A549 (cell line): ENCODE measurements at regions not wholly inside any gene's neighbourhood (a gene's known extent, or its start where the extent isn't known, plus 50 kb on each side); places are given as distances from the start of the nearest gene placed in this dataset.

Source experiments
- ATAC-seq, 2 experiments: fragments of 200-7000 bp in 1 of 2; fragments of >200 bp in 1 of 2; cut with Nextera tagmentation in 1 of 2; cut with Tn5 transposase in 1 of 2; 3 replicates each; pipeline versions ENCODE4 v1.8.0 to v1.9.1; 2018 to 2020; ENCODE audit warnings: mild to moderate bottlenecking in 1 of 2, moderate library complexity in 1 of 2
- CTCF ChIA-PET: fragments of 300-600 bp; sonication (Branson Sonifier 250); formaldehyde crosslinking; extraction: SDS; loops from one replicate; lab custom pipeline; 2021; ENCODE audit warnings: antibody characterized with exemption, inconsistent platforms; lab: Yijun Ruan, JAX
- POLR2A ChIA-PET: fragments of 350-600 bp; formaldehyde crosslinking; extraction: SDS; loops from one replicate; lab custom pipeline; 2021; ENCODE audit warnings: antibody characterized with exemption, inconsistent platforms; lab: Yijun Ruan, JAX
- DNase-seq, 2 experiments: peaks; one replicate each; pipeline versions ENCODE4 v3.0.0 to v3.0.0-alpha.2; 2011 to 2016; ENCODE audit warnings: low read depth in 1 of 2, low spot score in 1 of 2
- FAIRE-seq: peaks from 2 replicates; lab custom pipeline; 2011; peaks lifted over from hg19 to GRCh38; lab: Jason Lieb, UNC
- H3K27ac ChIP-seq, 2 experiments: fragments of >200 bp; sonication (Bioruptor Twin); formaldehyde crosslinking; 3 replicates each; pipeline ENCODE4 v1.5.1; 2016 to 2017
- H3K4me1 ChIP-seq: fragments of >200 bp; sonication (Bioruptor Twin); formaldehyde crosslinking; 3 replicates; pipeline ENCODE4 v1.6.1; 2016
- H3K4me2 ChIP-seq: fragments of >200 bp; sonication (Bioruptor Twin); formaldehyde crosslinking; 3 replicates; pipeline ENCODE4 v1.6.1; 2016
- H3K4me3 ChIP-seq: fragments of >200 bp; sonication (Bioruptor Twin); formaldehyde crosslinking; 3 replicates; pipeline ENCODE4 v1.5.1; 2016
- H3K9me3 ChIP-seq: fragments of >200 bp; sonication (Bioruptor Twin); formaldehyde crosslinking; 3 replicates; pipeline ENCODE4 v1.6.1; 2016
- ATOH8 ChIP-seq: fragments of 250-450 bp; sonication (Bioruptor Pico); IDR thresholded peaks from 2 replicates; pipeline ENCODE4 v1.5.0; 2020; ENCODE audit warnings: low read depth, mild to moderate bottlenecking, moderate library complexity
- CBX8 ChIP-seq: fragments of 200-600 bp; sonication (generic); IDR thresholded peaks from 2 replicates; pipeline ENCODE4 v1.6.1; 2016
- CEBPB ChIP-seq, 2 experiments: fragments of >200 bp in 1 of 2; sonication (Bioruptor Twin) in 1 of 2; formaldehyde crosslinking in 1 of 2; IDR thresholded peaks; 2 replicates each; pipeline ENCODE4 v1.6.1; 2012 to 2016
- CHD2 ChIP-seq: fragments of 150-350 bp; IDR thresholded peaks from 2 replicates; pipeline ENCODE4 v1.6.1; 2014; ENCODE audit warnings: low read length; ENCODE audit not compliant: partially characterized antibody
- CHD4 ChIP-seq: fragments of 200-600 bp; sonication (generic); IDR thresholded peaks from 2 replicates; pipeline ENCODE4 v1.6.1; 2016; ENCODE audit warnings: antibody characterized with exemption, mild to moderate bottlenecking, borderline replicate concordance
- FOSL2 ChIP-seq, 2 experiments: fragments of 450-650 bp in 1 of 2; fragments of >200 bp in 1 of 2; sonication (Bioruptor Twin) in 1 of 2; formaldehyde crosslinking; IDR thresholded peaks; 2 replicates each; pipeline versions ENCODE4 v1.5.0 to v1.6.1; 2016 to 2020; ENCODE audit warnings: mild to moderate bottlenecking in 1 of 2, moderate library complexity in 1 of 2
- GATA3 ChIP-seq: IDR thresholded peaks from 2 replicates; pipeline ENCODE4 v1.6.1; 2012; ENCODE audit warnings: borderline replicate concordance
- HDAC2 ChIP-seq: fragments of 200-600 bp; sonication (generic); IDR thresholded peaks from 2 replicates; pipeline ENCODE4 v1.6.1; 2016
- HES2 ChIP-seq: fragments of >200 bp; sonication (Bioruptor Twin); formaldehyde crosslinking; IDR thresholded peaks from 2 replicates; pipeline ENCODE4 v1.6.1; 2016
- HMGXB4 ChIP-seq: fragments of 250-450 bp; sonication (Bioruptor Pico); IDR thresholded peaks from 2 replicates; pipeline ENCODE4 v1.5.0; 2021; ENCODE audit warnings: mild to moderate bottlenecking, moderate library complexity, borderline replicate concordance
- HOXB13 ChIP-seq: fragments of 250-450 bp; sonication (Bioruptor Pico); IDR thresholded peaks from 2 replicates; pipeline ENCODE4 v1.5.0; 2020; ENCODE audit warnings: low read depth, mild to moderate bottlenecking, moderate library complexity
- JUNB ChIP-seq: fragments of >200 bp; sonication (Bioruptor Twin); formaldehyde crosslinking; IDR thresholded peaks from 2 replicates; pipeline ENCODE4 v1.6.1; 2016
- MAFK ChIP-seq: fragments of 450-650 bp; IDR thresholded peaks from 2 replicates; pipeline ENCODE4 v1.6.1; 2014; ENCODE audit not compliant: partially characterized antibody
- MAX ChIP-seq: IDR thresholded peaks from 2 replicates; pipeline ENCODE4 v1.6.1; 2012
- POLR2A ChIP-seq: IDR thresholded peaks from 2 replicates; pipeline ENCODE4 v1.6.1; 2012; ENCODE audit warnings: mild to moderate bottlenecking, low read length
- RARB ChIP-seq: fragments of 250-450 bp; sonication (Bioruptor Pico); IDR thresholded peaks from 2 replicates; pipeline ENCODE4 v1.8.0; 2021; ENCODE audit warnings: mild to moderate bottlenecking, moderate library complexity
- REST ChIP-seq: fragments of 200-600 bp; sonication (generic); IDR thresholded peaks from 2 replicates; pipeline ENCODE4 v1.6.1; 2016; ENCODE audit warnings: antibody characterized with exemption, mild to moderate bottlenecking, moderate library complexity
- TFCP2L1 ChIP-seq: fragments of 250-450 bp; sonication (Bioruptor Pico); IDR thresholded peaks from 2 replicates; pipeline ENCODE4 v1.5.0; 2021; ENCODE audit warnings: mild to moderate bottlenecking
- ZFP36 ChIP-seq: fragments of 450-650 bp; IDR thresholded peaks from 2 replicates; pipeline ENCODE4 v1.6.1; 2014; ENCODE audit warnings: borderline replicate concordance; ENCODE audit not compliant: partially characterized antibody
- WGBS: methylation state at CpG from one replicate; pipeline ENCODE4 v1.1.6; 2017; ENCODE audit errors: missing lambda C conversion rate; 5-methylcytosine and 5-hydroxymethylcytosine counted together

GRCh38 chr11:113531575-113532451 lies 56.6 kb upstream of the DRD2 start:
- H3K9me3 ChIP-seq, result no peaks in the 10 kb centered on the region
- POLR2A ChIA-PET, result no interaction called here
- ATAC-seq, result no peak
- CTCF ChIA-PET, result interaction anchor here (0.6 to 5.5 kb wide), 21 partner anchors 10 to 1095 kb away, joined by 3 to 43 read pairs (median 4); no protein-coding TSS in a partner anchor
- H3K4me3 ChIP-seq, result no peak overlapping the region
- H3K4me1 ChIP-seq, result no peaks in the 10 kb centered on the region
- no peak for FAIRE-seq
- no peak overlapping the region for H3K27ac ChIP-seq
- WGBS, result 22% methylated on average over 8 of the region's 8 CpGs
- DNase-seq, result no peak
- no peak overlapping the region for H3K4me2 ChIP-seq
- TF ChIP-seq CHD4, result no peak
- TF ChIP-seq HMGXB4, result no peak
- no peak for TF ChIP-seq HOXB13

- no peak overlapping the region for H3K27ac ChIP-seq
- WGBS, result 13% methylated on average over 3 of the region's 3 CpGs
- FAIRE-seq (no peak), DNase-seq (no peak), ATAC-seq (no peak)
- TF ChIP-seq MAFK, result no peak
- TF ChIP-seq TFCP2L1 (CRISPR knock-in tag), result no peak
- no peak for TF ChIP-seq GATA3
- no peak for TF ChIP-seq FOSL2 (IDR thresholded peaks at IDR 0.05)
- no peak for TF ChIP-seq FOSL2 (CRISPR knock-in tag; IDR thresholded peaks at IDR 0.05)
- no peak for TF ChIP-seq CBX8
- no peak for TF ChIP-seq HOXB13
- no peak for TF ChIP-seq RARB (CRISPR knock-in tag)
- TF ChIP-seq JUNB, result no peak
- no peak for TF ChIP-seq HES2
- H3K4me2 ChIP-seq, result no peak overlapping the region
- CTCF ChIA-PET, result interaction anchor here (1.5 to 5.5 kb wide), 4 partner anchors 9 to 226 kb away, joined by 3 to 43 read pairs (median 4); no protein-coding TSS in a partner anchor
- POLR2A ChIA-PET, result no interaction called here
- H3K4me3 ChIP-seq, result no peak overlapping the region
- no peaks in the 10 kb centered on the region for H3K4me1 ChIP-seq
- no peaks in the 10 kb centered on the region for H3K9me3 ChIP-seq
These were observed 55.9 kb upstream of the DRD2 start for GRCh38 chr11:113531083-113531482.

GRCh38 chr11:113529606-113530005 lies 54.4 kb upstream of the DRD2 start:
- Histone ChIP-seq H3K9me3 (no peaks in the 10 kb centered on the region), H3K4me3 (no peak overlapping the region), H3K27ac (no peak overlapping the region), H3K4me2 (no peak overlapping the region), H3K4me1 (no peaks in the 10 kb centered on the region)
- ChIA-PET POLR2A (interaction anchor here (0.6 kb wide), 1 partner anchor 225 kb away, joined by 6 read pairs; no protein-coding TSS in a partner anchor), CTCF (interaction anchor here (1.0 to 5.5 kb wide), 3 partner anchors 8 to 225 kb away, joined by 3 to 43 read pairs (median 4); no protein-coding TSS in a partner anchor)
- DNase-seq, result no peak
- FAIRE-seq, result no peak
- 25% methylated on average over 1 of the region's 1 CpG for WGBS
- no peak for TF ChIP-seq MAX
- no peak for TF ChIP-seq REST
- TF ChIP-seq POLR2A, result no peak
- TF ChIP-seq ATOH8 (CRISPR knock-in tag), result no peak
- no peak for TF ChIP-seq CEBPB (IDR thresholded peaks at IDR 0.05)
- no peak for TF ChIP-seq CHD2
- no peak for TF ChIP-seq HDAC2
- no peak for TF ChIP-seq MAFK
- TF ChIP-seq ZFP36, result no peak
- ATAC-seq, result no peak
